ENCODE measurements at regions not wholly inside any gene's neighbourhood (a gene's known extent, or its start where the extent isn't known, plus 50 kb on each side); places are given as distances from the start of the nearest gene placed in this dataset.
A peak's percentile ranks its signal among the peaks of the same experiment; 100 is the strongest.

DNA sequence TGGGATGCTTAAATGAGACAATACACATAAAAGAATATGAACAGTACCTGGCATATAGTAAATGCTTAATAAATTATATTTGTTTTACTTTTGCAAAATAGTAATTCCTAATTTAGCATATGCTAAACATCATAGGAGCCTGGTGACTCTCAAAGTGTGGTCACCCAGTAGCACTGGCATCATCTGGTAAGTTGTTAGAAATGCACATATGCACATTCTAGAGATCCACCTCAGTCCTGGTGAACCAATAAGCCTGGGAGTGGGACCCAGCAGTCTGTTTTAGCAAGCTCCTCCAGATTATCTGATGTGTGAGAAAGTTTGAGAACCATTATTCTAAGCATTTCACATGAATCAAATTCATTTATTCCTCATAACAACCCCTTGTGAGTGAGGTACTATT lies 830.4 kb downstream of the RPA4 start:
- POLR2A ChIA-PET = no interaction called here
- DNase-seq = no peak
- Mint-ChIP-seq H3K27ac (no peak overlapping the region), H3K4me3 (no peak overlapping the region), H3K4me1 (ENCODE audit: low read depth) (no peaks in the 10 kb centered on the region), H3K27me3 (no peaks in the 10 kb centered on the region), H3K9me3 (no peaks in the 10 kb centered on the region), H3K36me3 (no peaks in the 10 kb centered on the region)
- CTCF ChIA-PET = no interaction called here
- intact Hi-C loops (cut with micrococcal nuclease) = no loop called here

DNA sequence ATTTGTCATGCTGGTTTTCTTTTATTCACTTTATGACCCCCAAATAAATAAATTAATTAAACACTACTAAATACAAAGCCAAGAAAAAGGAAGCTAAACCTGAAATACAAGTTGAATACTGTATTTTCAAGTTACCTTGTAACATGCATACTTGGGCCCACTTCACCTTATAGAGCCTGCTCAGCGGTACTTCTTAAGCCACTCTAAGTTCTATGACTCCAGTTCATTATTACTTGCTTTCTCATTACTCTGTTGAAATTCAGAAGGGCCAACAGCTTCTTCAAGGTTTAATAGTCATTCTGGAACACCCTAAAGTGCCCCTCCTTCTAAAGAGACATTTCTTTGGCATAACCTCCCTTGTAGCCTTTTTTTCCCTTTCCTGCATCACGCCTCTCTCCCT lies 844.5 kb downstream of the RPA4 start:
- Mint-ChIP-seq H3K27me3 (no peaks in the 10 kb centered on the region), H3K27ac (no peak overlapping the region), H3K4me3 (no peak overlapping the region), H3K36me3 (no peaks in the 10 kb centered on the region), H3K4me1 (ENCODE audit: low read depth) (no peaks in the 10 kb centered on the region), H3K9me3 (no peaks in the 10 kb centered on the region)
- ChIA-PET POLR2A (no interaction called here), CTCF (no interaction called here)
- intact Hi-C loops (cut with micrococcal nuclease) = no loop called here
- DNase-seq = no peak

DNA sequence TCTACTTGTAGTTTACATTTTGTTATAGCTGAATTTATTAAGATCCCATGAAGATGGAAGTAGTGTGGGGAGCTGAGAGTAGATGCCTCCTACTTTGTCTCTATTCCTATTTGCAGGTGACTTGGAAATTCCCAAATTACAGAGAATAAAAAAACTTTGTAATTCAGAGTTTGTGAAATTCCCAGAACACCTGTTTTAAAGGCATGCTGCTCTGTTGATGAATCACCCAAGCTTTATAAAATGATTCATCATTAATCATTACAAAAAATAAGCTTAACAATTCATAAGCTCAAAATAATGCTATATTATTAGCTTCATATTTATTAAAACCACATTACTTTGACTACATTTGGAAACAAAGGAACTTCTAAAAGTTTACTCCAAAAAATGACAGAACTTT lies 856.3 kb downstream of the RPA4 start:
- Mint-ChIP-seq H3K27me3 (peaks cover 3% of the 10 kb centered on the region), H3K4me3 (no peak overlapping the region), H3K27ac (no peak overlapping the region), H3K36me3 (no peaks in the 10 kb centered on the region), H3K4me1 (ENCODE audit: low read depth) (no peaks in the 10 kb centered on the region), H3K9me3 (no peaks in the 10 kb centered on the region)
- POLR2A ChIA-PET = no interaction called here
- CTCF ChIA-PET = interaction anchor here (0.7 kb wide), 1 partner anchor 936 kb away, joined by 3 read pairs; no protein-coding TSS in a partner anchor
- no peak for DNase-seq
- intact Hi-C loops (cut with micrococcal nuclease) = loop anchor here (10.0 kb wide), 1 partner anchor 965 kb away; no protein-coding TSS in a partner anchor

DNA sequence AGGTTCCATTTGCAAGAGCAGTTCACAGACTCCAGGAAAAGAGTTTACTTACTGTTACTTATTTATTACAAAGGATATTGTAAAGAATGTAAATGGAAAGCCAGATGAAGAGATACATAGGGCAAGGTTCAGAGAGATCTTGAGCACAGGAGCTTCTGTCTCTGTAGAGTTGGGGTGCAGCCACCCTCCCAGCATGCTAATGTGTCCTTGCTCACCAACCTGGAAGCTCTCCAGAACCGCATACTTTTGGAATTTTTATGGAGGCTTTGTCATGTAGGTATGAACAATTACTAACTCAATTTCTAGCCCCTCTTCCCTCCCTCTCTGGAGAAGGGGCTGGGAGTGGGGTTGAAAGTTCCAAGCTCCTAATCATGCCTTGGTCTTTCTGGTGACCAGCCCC lies 857.2 kb downstream of the RPA4 start:
- no peak overlapping the region for H3K4me3 Mint-ChIP-seq
- H3K27me3 Mint-ChIP-seq = peaks cover 3% of the 10 kb centered on the region
- no peaks in the 10 kb centered on the region for H3K36me3 Mint-ChIP-seq
- no peak overlapping the region for H3K27ac Mint-ChIP-seq
- no peaks in the 10 kb centered on the region for H3K9me3 Mint-ChIP-seq
- intact Hi-C loops (cut with micrococcal nuclease) = loop anchor here (10.0 kb wide), 1 partner anchor 966 kb away; no protein-coding TSS in a partner anchor
- no peak for DNase-seq
- H3K4me1 Mint-ChIP-seq (ENCODE audit: low read depth) = no peaks in the 10 kb centered on the region
- ChIA-PET CTCF (no interaction called here), POLR2A (no interaction called here)

DNA sequence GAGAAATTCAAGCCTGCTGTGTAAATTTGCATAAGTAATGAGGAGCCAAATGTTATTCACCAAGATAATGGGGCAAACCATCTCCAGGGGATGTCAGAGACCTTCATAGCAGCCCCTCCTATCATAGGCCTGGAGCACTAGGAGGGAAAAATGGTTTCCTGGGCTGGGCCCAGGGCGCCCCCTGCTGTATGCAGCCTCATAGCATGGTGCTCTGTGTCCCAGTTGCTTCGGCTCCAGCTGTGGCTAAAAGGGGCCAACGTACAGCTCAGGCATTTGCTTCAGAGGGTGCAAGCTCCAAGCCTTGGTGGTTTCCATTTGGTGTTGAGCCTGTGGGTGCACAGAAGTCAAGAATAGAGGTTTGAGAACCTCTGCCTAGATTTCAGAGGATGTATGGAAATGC lies 859.3 kb downstream of the RPA4 start:
- no peaks in the 10 kb centered on the region for H3K9me3 Mint-ChIP-seq
- intact Hi-C loops (cut with micrococcal nuclease) = loop anchor here (10.0 kb wide), 1 partner anchor 968 kb away; no protein-coding TSS in a partner anchor
- DNase-seq = peak; percentile 26
- no peak overlapping the region for H3K27ac Mint-ChIP-seq
- peaks cover 3% of the 10 kb centered on the region for H3K27me3 Mint-ChIP-seq
- H3K4me3 Mint-ChIP-seq = no peak overlapping the region
- H3K4me1 Mint-ChIP-seq (ENCODE audit: low read depth) = no peaks in the 10 kb centered on the region
- POLR2A ChIA-PET = no interaction called here
- CTCF ChIA-PET = no interaction called here
- H3K36me3 Mint-ChIP-seq = no peaks in the 10 kb centered on the region

DNA sequence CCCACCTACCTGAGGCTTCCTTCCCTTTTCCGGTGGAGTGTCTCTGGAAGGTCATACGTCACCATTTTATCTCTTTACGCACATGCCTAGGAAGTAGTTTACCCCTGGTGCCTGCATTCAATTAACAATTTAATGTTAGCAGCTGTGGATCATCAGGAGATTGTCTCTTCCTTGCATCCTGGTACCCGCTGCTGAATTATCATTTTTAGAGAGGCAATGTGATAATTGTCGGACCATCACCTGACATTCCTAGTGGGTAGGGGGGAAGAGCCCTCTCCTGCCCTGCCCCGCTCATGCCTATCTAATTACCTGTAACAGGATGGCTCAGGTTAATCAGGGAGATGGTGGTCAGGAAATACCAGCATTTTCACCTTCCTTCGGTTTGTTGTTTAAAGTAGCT lies 863.6 kb downstream of the RPA4 start:
- CTCF ChIA-PET = interaction anchor here (0.6 kb wide), 1 partner anchor 1199 kb away, joined by 5 read pairs; no protein-coding TSS in a partner anchor
- H3K9me3 Mint-ChIP-seq = no peaks in the 10 kb centered on the region
- no peak overlapping the region for H3K27ac Mint-ChIP-seq
- intact Hi-C loops (cut with micrococcal nuclease) = loop anchor here (10.0 kb wide), 1 partner anchor 973 kb away; no protein-coding TSS in a partner anchor
- peaks cover 3% of the 10 kb centered on the region for H3K27me3 Mint-ChIP-seq
- no peak for DNase-seq
- H3K36me3 Mint-ChIP-seq = no peaks in the 10 kb centered on the region
- no peaks in the 10 kb centered on the region for H3K4me1 Mint-ChIP-seq (ENCODE audit: low read depth)
- H3K4me3 Mint-ChIP-seq = no peak overlapping the region
- POLR2A ChIA-PET = no interaction called here

DNA sequence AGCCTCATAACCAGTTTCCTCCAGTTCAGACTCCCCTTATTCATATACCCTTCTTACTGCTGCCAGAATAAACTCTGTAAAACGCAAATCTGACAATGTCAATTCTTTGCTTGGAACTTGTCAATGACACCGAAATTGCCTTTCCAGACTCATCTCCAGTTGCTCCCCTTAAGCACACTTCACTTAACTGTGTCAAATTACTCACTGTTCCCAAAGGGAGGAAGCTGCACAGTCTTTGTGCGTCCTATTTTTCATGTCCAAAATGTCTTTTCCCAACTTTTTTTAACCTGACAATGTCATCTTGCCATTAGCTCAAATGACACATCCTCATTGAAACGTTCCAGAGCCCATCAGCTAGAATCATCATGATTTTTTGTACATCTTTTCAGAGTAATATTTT lies 867.3 kb downstream of the RPA4 start:
- intact Hi-C loops (cut with micrococcal nuclease) = no loop called here
- CTCF ChIA-PET = interaction anchor here (0.7 kb wide), 1 partner anchor 56 kb away, joined by 3 read pairs; no protein-coding TSS in a partner anchor
- Mint-ChIP-seq H3K4me3 (no peak overlapping the region), H3K27me3 (no peaks in the 10 kb centered on the region), H3K4me1 (ENCODE audit: low read depth) (no peaks in the 10 kb centered on the region), H3K36me3 (no peaks in the 10 kb centered on the region), H3K27ac (no peak overlapping the region), H3K9me3 (no peaks in the 10 kb centered on the region)
- POLR2A ChIA-PET = no interaction called here
- DNase-seq = no peak

DNA sequence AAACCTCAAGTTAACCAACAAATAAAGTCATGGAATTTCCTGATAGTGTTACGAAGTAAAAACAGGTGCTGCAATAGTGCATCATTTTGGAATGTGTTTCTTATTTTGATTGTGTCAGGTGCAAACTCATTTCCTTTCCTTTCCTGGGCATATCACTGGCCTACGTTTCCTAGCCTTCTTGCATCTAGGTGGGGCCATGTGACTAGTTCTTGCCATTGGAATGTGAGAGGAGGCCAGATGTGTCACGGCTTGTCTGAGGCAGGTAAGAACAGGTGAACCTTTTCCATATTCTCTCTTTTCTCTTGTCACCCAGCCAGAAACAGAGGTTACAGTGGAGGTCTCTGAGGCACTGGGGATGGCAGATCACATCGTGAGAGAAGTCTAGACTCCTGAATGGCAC lies 868.0 kb downstream of the RPA4 start:
- POLR2A ChIA-PET = no interaction called here
- CTCF ChIA-PET = no interaction called here

DNA sequence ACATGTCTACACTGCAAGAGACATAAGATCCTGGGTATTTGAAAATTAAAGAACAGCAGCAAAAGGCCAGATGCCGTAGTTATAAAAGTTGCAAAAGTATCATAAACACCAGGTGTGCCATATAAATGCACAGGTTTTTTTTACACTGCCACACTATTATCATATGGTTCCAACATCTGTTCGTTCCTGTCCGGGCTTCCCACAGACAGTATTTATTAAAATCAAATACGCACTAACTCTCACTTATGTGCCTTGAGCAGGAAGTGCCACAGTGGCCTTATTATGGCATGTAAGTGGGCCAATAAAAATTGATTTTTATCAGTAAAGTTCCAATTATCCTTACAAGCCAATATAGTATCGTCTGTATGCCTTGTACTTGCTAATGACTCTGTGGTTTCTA lies 873.2 kb downstream of the RPA4 start:
- Mint-ChIP-seq H3K4me3 (no peak overlapping the region), H3K36me3 (no peaks in the 10 kb centered on the region), H3K4me1 (ENCODE audit: low read depth) (no peaks in the 10 kb centered on the region), H3K27me3 (no peaks in the 10 kb centered on the region), H3K27ac (no peak overlapping the region), H3K9me3 (no peaks in the 10 kb centered on the region)
- intact Hi-C loops (cut with micrococcal nuclease) = no loop called here
- CTCF ChIA-PET = no interaction called here
- POLR2A ChIA-PET = no interaction called here
- no peak for DNase-seq

More for the DNA sequence above, 868.0 kb downstream of the RPA4 start:
- Mint-ChIP-seq H3K27ac (no peak overlapping the region), H3K9me3 (no peaks in the 10 kb centered on the region), H3K27me3 (no peaks in the 10 kb centered on the region), H3K36me3 (no peaks in the 10 kb centered on the region), H3K4me1 (ENCODE audit: low read depth) (no peaks in the 10 kb centered on the region), H3K4me3 (no peak overlapping the region)
- no peak for DNase-seq
- intact Hi-C loops (cut with micrococcal nuclease) = no loop called here

DNA sequence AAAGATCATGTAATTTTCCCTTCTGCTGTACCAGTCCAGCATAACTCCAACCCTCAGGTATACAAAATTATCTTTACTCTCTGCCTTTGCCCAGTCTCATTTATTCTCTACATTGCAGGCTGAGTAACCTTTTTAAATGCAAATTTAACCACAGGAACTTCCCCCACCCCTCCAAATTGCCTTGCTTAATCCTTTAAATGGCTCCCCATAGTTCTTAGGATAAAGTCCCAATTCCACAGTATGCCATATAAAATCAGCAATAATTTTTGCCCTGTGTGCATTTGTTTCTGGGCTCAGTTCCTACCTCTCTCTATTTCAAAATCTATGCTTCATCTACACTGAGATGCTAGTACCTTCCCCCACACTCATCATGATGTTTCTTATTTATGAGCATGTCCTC lies 879.7 kb downstream of the RPA4 start:
- CTCF ChIA-PET = no interaction called here
- Mint-ChIP-seq H3K9me3 (no peaks in the 10 kb centered on the region), H3K4me1 (ENCODE audit: low read depth) (no peaks in the 10 kb centered on the region), H3K4me3 (no peak overlapping the region), H3K27me3 (no peaks in the 10 kb centered on the region), H3K27ac (no peak overlapping the region), H3K36me3 (no peaks in the 10 kb centered on the region)
- no peak for DNase-seq
- POLR2A ChIA-PET = no interaction called here
- intact Hi-C loops (cut with micrococcal nuclease) = no loop called here

DNA sequence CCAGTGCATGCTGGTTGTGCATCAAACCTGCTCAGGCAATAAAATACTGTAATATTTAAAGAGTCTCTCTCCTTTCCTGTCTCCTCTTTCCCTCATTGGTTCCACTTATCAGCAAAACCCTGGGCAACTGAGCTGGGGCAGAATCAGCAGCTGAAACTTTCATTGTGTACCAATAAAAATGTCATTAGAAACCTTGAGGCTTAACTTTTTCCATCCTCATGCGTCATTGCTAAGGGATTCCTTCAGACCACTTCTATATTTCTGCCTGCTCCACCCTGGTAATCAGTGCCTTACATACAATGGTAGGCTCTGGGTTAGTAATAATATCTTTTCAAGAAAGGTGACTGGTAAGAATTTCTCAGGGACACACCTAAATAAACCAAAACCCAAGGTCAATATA lies 880.3 kb downstream of the RPA4 start:
- Mint-ChIP-seq H3K4me1 (ENCODE audit: low read depth) (no peaks in the 10 kb centered on the region), H3K36me3 (no peaks in the 10 kb centered on the region), H3K4me3 (no peak overlapping the region), H3K27ac (no peak overlapping the region), H3K9me3 (no peaks in the 10 kb centered on the region), H3K27me3 (no peaks in the 10 kb centered on the region)
- ChIA-PET POLR2A (no interaction called here), CTCF (no interaction called here)
- intact Hi-C loops (cut with micrococcal nuclease) = no loop called here
- DNase-seq = no peak

DNA sequence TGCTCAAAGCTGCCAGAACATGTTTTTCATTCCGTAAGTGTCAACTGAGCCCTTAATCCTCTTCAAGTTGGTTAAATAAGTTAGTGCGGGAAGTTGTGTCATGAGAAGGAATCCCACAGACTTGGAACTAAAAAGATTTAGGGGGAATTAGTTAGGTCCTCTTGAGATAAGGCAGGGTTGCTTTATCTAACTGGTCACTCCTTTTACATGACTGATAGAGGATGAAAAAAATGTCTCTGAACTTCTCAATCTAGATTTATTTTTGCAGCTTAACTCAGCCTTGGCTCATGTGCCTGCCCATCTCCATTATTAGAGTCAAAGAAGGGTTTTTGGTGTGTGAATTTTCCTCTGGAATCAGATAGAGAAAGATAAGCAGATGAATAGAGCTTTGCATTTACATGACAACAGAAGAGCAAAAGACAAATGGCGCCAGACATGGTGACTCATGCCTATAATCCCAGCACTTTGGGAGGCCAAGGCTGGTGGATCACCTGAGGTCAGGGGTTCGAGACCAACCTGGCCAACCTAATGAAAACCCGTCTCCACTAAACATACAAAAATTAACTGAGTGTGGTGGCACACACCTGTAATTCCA lies 882.9 kb downstream of the RPA4 start:
- DNase-seq = no peak
- intact Hi-C loops (cut with micrococcal nuclease) = no loop called here
- no peaks in the 10 kb centered on the region for H3K36me3 Mint-ChIP-seq
- H3K27ac Mint-ChIP-seq = no peak overlapping the region
- CTCF ChIA-PET = no interaction called here
- POLR2A ChIA-PET = no interaction called here
- no peak overlapping the region for H3K4me3 Mint-ChIP-seq
- H3K4me1 Mint-ChIP-seq (ENCODE audit: low read depth) = no peaks in the 10 kb centered on the region
- H3K27me3 Mint-ChIP-seq = no peaks in the 10 kb centered on the region
- H3K9me3 Mint-ChIP-seq = no peaks in the 10 kb centered on the region

DNA sequence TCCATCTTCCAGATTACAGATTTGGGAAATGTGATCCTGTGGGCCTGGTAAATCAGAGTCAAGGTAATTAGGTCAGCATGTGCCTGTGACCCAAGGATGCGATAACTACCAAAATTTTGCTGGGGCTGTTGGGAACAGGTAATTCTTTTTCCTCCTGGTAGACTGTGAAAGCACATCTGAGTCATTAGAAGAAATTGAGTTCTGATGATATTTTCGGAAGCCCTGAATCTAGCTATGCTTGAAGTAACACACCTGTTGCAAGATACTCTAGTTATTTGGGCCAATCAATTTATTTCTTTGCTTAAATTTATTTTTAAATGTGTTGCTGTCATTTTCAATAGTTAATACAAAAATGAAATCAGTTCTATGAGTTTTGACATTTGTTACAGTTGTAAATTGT lies 903.6 kb downstream of the RPA4 start:
- intact Hi-C loops (cut with micrococcal nuclease) = no loop called here
- CTCF ChIA-PET = no interaction called here

More for the DNA sequence above, 903.6 kb downstream of the RPA4 start:
- H3K4me1 Mint-ChIP-seq (ENCODE audit: low read depth) = no peaks in the 10 kb centered on the region
- no peaks in the 10 kb centered on the region for H3K36me3 Mint-ChIP-seq
- H3K9me3 Mint-ChIP-seq = no peaks in the 10 kb centered on the region
- no peak overlapping the region for H3K27ac Mint-ChIP-seq
- POLR2A ChIA-PET = no interaction called here
- no peak overlapping the region for H3K4me3 Mint-ChIP-seq
- no peaks in the 10 kb centered on the region for H3K27me3 Mint-ChIP-seq
- DNase-seq = no peak

Data from activated CD4-positive, alpha-beta memory T cell treated with anti-CD3 and anti-CD28 coated beads for 36 hours (primary cell).